Neural progenitor cell (in vitro differentiated cells): ENCODE measurements at regions not wholly inside any gene's neighbourhood (a gene's known extent, or its start where the extent isn't known, plus 50 kb on each side); places are given as distances from the start of the nearest gene placed in this dataset.

Source experiments
- CTCF ChIP-seq: fragments of 200-600 bp; sonication (generic); IDR thresholded peaks from 2 replicates; pipeline ENCODE4 v1.5.1; 2017; ENCODE audit warnings: antibody characterized with exemption, mild to moderate bottlenecking
- EZH2 ChIP-seq: fragments of 200-600 bp; sonication (generic); IDR thresholded peaks from 2 replicates; pipeline ENCODE4 v1.6.1; 2017; ENCODE audit warnings: antibody characterized with exemption, mild to moderate bottlenecking, moderate library complexity
- EZH2phosphoT487 ChIP-seq: fragments of 200-600 bp; sonication (generic); IDR thresholded peaks from 2 replicates; pipeline ENCODE4 v1.6.1; 2017; ENCODE audit warnings: antibody characterized with exemption

GRCh38 chr6:78578430-78578829 lies 288.9 kb upstream of the IRAK1BP1 start:
- no peak for TF ChIP-seq CTCF
- TF ChIP-seq EZH2 = no peak
- TF ChIP-seq EZH2phosphoT487 = no peak
